DMS 273 treated with DMSO at 0.1 percent for 48 hours (cell line): ENCODE measurements at regions not wholly inside any gene's neighbourhood (a gene's known extent, or its start where the extent isn't known, plus 50 kb on each side); places are given as distances from the start of the nearest gene placed in this dataset.
"Not testable (repeated sequence)": the region's sequence is repeated elsewhere in the genome, so short reads cannot be mapped to it uniquely, and the experiment has no call there.

Source experiments
- DNase-seq: peaks from one replicate; lab custom pipeline; 2025; lab: John Stamatoyannopoulos, UW

GRCh38 chr1:91207691-91208090 is 185.9 kb upstream of the ZNF644 start:
- not testable (repeated sequence) for DNase-seq

GRCh38 chr1:91204150-91204549 is 182.3 kb upstream of the ZNF644 start:
- not testable (repeated sequence) for DNase-seq

- no peak for DNase-seq
Observed at GRCh38 chr1:91201694-91202093, 179.9 kb upstream of the ZNF644 start.

GRCh38 chr1:91201176-91201575 is 179.3 kb upstream of the ZNF644 start:
- DNase-seq = no peak

GRCh38 chr1:91200675-91201074 is 178.8 kb upstream of the ZNF644 start:
- no peak for DNase-seq

- no peak for DNase-seq
Observed at GRCh38 chr1:91199988-91200387, 178.2 kb upstream of the ZNF644 start.

GRCh38 chr1:91190996-91191395 is 169.2 kb upstream of the ZNF644 start:
- no peak for DNase-seq

- no peak for DNase-seq
Observed at GRCh38 chr1:91189096-91189495, 167.3 kb upstream of the ZNF644 start.

GRCh38 chr1:91182807-91183206 is 161.0 kb upstream of the ZNF644 start:
- DNase-seq = not testable (repeated sequence)

GRCh38 chr1:91176250-91176649 is 154.4 kb upstream of the ZNF644 start:
- DNase-seq = no peak

GRCh38 chr1:91174734-91175133 is 152.9 kb upstream of the ZNF644 start:
- no peak for DNase-seq

- no peak for DNase-seq
Observed at GRCh38 chr1:91173346-91173890, 151.6 kb upstream of the ZNF644 start.

GRCh38 chr1:91172541-91172940 is 150.7 kb upstream of the ZNF644 start:
- DNase-seq = no peak

- DNase-seq = no peak
Observed at GRCh38 chr1:91171898-91172297, 150.1 kb upstream of the ZNF644 start.

GRCh38 chr1:91170571-91170970 is 148.7 kb upstream of the ZNF644 start:
- DNase-seq = no peak

GRCh38 chr1:91166106-91166712 is 144.4 kb upstream of the ZNF644 start:
- DNase-seq = peak; percentile 59

- no peak for DNase-seq
Observed at GRCh38 chr1:91165033-91165654, 143.3 kb upstream of the ZNF644 start.

- no peak for DNase-seq
Observed at GRCh38 chr1:91162613-91163012, 140.8 kb upstream of the ZNF644 start.

GRCh38 chr1:91161749-91162148 is 139.9 kb upstream of the ZNF644 start:
- DNase-seq = no peak

- no peak for DNase-seq
Observed at GRCh38 chr1:91161166-91161565, 139.3 kb upstream of the ZNF644 start.

GRCh38 chr1:91160363-91161075 is 138.7 kb upstream of the ZNF644 start:
- no peak for DNase-seq

- DNase-seq = no peak
Observed at GRCh38 chr1:91153341-91153740, 131.5 kb upstream of the ZNF644 start.

- no peak for DNase-seq
Observed at GRCh38 chr1:91152331-91152730, 130.5 kb upstream of the ZNF644 start.
